GM13977 (cell line): ENCODE measurements at regions not wholly inside any gene's neighbourhood (a gene's known extent, or its start where the extent isn't known, plus 50 kb on each side); places are given as distances from the start of the nearest gene placed in this dataset.

ENCODE experiments used
- DNase-seq: peaks from one replicate; pipeline ENCODE4 v3.0.0; 2012; ENCODE audit warnings: low spot score
- CTCF ChIP-seq: IDR thresholded peaks from 2 replicates; pipeline ENCODE4 v1.5.1; 2012; ENCODE audit warnings: mild to moderate bottlenecking, control low read depth; ENCODE audit not compliant: insufficient read depth; ENCODE audit errors: extremely low read depth, missing control alignments
- in situ Hi-C: fragments of 300-500 bp; cut with MboI; formaldehyde crosslinking; loops from one replicate; pipeline ENCODE4 v1.12.0; 2022; ENCODE audit warnings: low sequenced_read_pairs, low pct_unique_long_range_greater_than_20kb, mixed read lengths, inconsistent platforms; ENCODE audit not compliant: unreplicated experiment

GRCh38 chr11:120023551-120023950 is 114.4 kb downstream of the TRIM29 start:
- no peak for DNase-seq
- in situ Hi-C loops, result no loop called here
- no peak for TF ChIP-seq CTCF

- in situ Hi-C loops, result no loop called here
- DNase-seq, result no peak
- no peak for TF ChIP-seq CTCF
Measured at GRCh38 chr11:120023120-120023519, 114.8 kb downstream of the TRIM29 start.

DNA sequence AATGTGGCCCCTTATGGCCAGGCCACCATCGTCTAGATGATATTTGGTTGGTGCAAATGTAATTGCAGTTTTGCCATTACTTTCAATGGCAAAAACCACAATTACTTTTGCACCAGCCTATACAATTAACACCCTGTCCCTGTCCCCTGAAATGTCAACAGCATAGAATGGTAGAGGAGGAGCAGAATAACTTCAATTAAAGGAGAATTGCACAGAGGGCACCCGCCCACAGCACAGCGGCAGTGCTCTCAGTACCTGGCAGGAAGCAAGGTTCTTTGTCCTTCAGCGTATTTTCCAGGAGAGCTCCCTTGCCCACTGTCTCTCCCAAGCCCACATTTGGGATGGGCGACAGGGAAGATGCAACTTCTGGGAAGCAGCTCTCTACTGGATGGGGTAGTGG is 115.3 kb downstream of the TRIM29 start:
- DNase-seq, result no peak
- in situ Hi-C loops, result no loop called here
- TF ChIP-seq CTCF, result no peak

DNA sequence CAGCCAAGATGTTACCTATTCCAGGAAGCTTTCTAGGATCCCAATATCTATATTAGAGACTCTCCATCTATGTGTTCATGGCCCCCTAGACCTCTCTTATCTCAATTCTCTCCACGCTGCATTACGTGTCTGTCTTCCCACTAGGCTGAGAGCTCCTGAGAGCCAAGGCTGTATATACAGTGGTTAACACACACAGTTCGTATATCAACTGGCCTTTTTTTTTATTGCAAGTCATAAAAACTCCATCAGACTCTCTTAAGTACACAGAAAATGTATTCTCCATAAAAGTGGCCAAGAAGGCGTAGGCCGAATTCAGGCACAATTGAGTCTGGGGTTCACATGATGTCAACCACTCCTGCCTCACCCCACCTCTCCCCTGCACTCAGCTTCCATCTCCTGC is 115.9 kb downstream of the TRIM29 start:
- no peak for TF ChIP-seq CTCF
- in situ Hi-C loops, result no loop called here
- no peak for DNase-seq

- no peak for TF ChIP-seq CTCF
- in situ Hi-C loops, result no loop called here
Measured at GRCh38 chr11:120021391-120021953, 116.4 kb downstream of the TRIM29 start.

DNA sequence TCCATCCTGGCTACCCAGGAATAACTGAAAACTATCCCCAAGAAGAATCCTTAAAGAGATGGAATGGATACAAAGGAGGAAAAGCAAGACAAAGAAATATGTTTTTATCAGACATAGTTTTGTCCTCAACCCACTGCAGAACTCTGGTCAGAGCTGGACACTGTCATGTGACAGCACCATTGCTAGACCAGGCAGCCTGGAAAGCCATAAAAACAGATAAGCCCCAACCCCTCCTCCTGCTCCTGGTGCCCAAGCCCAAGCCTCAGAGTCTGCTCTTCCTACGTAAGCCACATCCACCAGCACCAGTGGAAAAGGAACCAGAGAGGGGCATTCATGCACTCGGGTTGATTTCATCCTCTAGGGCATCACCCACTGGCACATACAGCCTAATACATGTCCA is 116.9 kb downstream of the TRIM29 start:
- TF ChIP-seq CTCF, result no peak
- in situ Hi-C loops, result no loop called here
- DNase-seq, result no peak

More at GRCh38 chr11:120021391-120021953, 116.4 kb downstream of the TRIM29 start:
- no peak for DNase-seq

DNA sequence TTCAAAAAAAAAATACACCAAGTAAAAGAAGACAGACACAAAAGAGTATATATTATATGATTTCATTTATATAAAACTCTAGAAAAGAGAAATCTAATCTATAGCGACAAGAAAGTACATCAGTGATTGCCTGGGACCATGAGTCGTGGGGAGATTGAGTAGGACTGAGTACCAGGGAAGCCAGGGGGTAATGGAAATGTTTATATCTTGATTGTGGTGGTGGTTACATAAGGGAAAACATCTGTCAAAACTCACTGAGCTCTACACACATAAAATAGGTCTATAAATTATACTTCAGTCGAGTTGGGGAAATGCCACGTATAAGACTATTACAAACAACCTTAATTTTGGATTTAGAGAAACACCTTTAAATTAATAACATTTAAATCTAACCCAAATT is 117.4 kb downstream of the TRIM29 start:
- TF ChIP-seq CTCF, result no peak
- in situ Hi-C loops, result no loop called here
- no peak for DNase-seq
